ENCODE measurements at regions not wholly inside any gene's neighbourhood (a gene's known extent, or its start where the extent isn't known, plus 50 kb on each side); places are given as distances from the start of the nearest gene placed in this dataset.
"Not testable (repeated sequence)": the region's sequence is repeated elsewhere in the genome, so short reads cannot be mapped to it uniquely, and the experiment has no call there.

- 21 to 33% methylated on average over 26 to 28 of the region's 28 CpGs for WGBS, 2 donors
- Histone ChIP-seq H3K4me3 (peak overlapping the region; percentile 45 to 65 (median 52)), H3K27ac (peak overlapping the region; percentile 73 to 87 (median 84))
- not testable (repeated sequence) for H3K4me1 ChIP-seq, H3K9me3 ChIP-seq, H3K27me3 ChIP-seq, H3K36me3 ChIP-seq
- peak; percentile 29 to 74 for TF ChIP-seq POLR2A (IDR thresholded peaks at IDR 0.05)
- peak; percentile 65 to 85 for TF ChIP-seq EP300 (IDR thresholded peaks at IDR 0.05)
- peak in 2 of 5 experiments; percentile 38 to 54 for TF ChIP-seq CTCF (IDR thresholded peaks at IDR 0.05)
- DNase-seq (ENCODE audit: low spot score in 2 of 2), result peak; percentile 90 to 91
These were observed 93.7 kb upstream of the METTL14 start for GRCh38 chr4:118591339-118592046.

GRCh38 chr4:118592289-118592688 is 92.9 kb upstream of the METTL14 start:
- DNase-seq (ENCODE audit: low spot score in 2 of 2); H3K9me3 ChIP-seq; H3K4me1 ChIP-seq; H3K27me3 ChIP-seq: not testable (repeated sequence)
- peak overlapping the region; percentile 45 to 65 (median 52) for H3K4me3 ChIP-seq
- 90 to 97% methylated on average over 13 to 14 of the region's 14 CpGs for WGBS, 2 donors
- H3K27ac ChIP-seq, result peak overlapping the region in 3 of 4 donors; percentile 73 to 87 (median 85)
- peaks cover 0 to 12% (median 0%) of the 10 kb centered on the region in 3 donors for H3K36me3 ChIP-seq

DNA sequence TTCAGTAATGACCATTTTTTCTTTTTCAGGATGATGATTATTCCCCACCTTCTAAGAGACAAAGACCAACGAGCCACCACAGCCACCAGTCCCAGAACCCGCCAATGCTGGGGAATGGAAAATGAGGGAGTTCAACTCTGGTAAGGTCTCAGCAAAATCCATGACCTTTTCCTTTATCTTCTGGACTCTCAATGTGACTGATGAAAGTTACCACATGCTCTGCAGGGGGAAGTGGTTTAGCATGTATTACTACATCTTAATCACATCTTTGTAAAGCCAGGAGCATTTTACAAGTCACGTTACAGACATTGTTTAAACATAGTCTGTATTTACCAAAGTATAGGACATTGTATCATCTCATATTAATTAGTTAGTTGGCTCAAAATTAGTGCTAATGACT is 89.3 kb upstream of the METTL14 start:
- H3K4me1 ChIP-seq, H3K9me3 ChIP-seq: not testable (repeated sequence)
- 85 to 87% methylated on average over 2 to 3 of the region's 3 CpGs for WGBS, 2 donors

GRCh38 chr4:118625097-118625496 is 60.1 kb upstream of the METTL14 start:
- H3K9me3 ChIP-seq; DNase-seq (ENCODE audit: low spot score in 2 of 2); H3K36me3 ChIP-seq; H3K4me3 ChIP-seq; H3K4me1 ChIP-seq; H3K27ac ChIP-seq; H3K27me3 ChIP-seq: not testable (repeated sequence)
- WGBS, 2 donors, result 89 to 90% methylated on average over 4 of the region's 4 CpGs

More for the DNA sequence above, 89.3 kb upstream of the METTL14 start:
- peaks cover 0 to 22% (median 0%) of the 10 kb centered on the region in 3 donors for H3K36me3 ChIP-seq
- DNase-seq (ENCODE audit: low spot score in 2 of 2); H3K27me3 ChIP-seq; H3K27ac ChIP-seq; H3K4me3 ChIP-seq: not testable (repeated sequence)

- H3K4me1 ChIP-seq; DNase-seq (ENCODE audit: low spot score in 2 of 2); H3K27me3 ChIP-seq; H3K27ac ChIP-seq; H3K9me3 ChIP-seq; H3K4me3 ChIP-seq: not testable (repeated sequence)
- H3K36me3 ChIP-seq, result peaks cover 0 to 42% (median 0%) of the 10 kb centered on the region in 3 donors
- WGBS, 2 donors, result 81 to 95% methylated on average over 2 of the region's 2 CpGs
These were observed 55.5 kb upstream of the METTL14 start for GRCh38 chr4:118629697-118630096.

DNA sequence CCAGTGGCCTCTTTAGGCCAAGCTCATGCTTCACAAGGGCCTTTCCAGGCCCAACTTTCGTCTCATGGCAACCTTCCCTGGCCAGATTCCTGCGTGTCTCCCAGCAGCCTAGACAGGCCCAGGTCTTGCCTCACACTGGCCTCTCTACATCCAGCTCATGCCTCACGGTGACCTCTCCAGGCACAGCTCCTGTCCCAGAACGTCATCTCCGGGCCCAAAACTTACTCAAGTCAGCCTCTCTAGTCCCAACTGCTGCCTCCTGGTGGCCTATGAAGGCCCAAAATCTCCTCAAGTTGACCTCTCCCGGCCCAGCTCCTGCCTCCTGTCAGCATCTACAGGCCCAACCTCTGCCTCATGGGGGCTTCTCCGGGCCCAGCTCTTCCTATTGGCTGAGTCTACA is 54.3 kb upstream of the METTL14 start:
- H3K4me1 ChIP-seq; H3K9me3 ChIP-seq; H3K4me3 ChIP-seq; H3K27ac ChIP-seq; H3K27me3 ChIP-seq; DNase-seq (ENCODE audit: low spot score in 2 of 2): not testable (repeated sequence)
- 100% methylated on average over 2 of the region's 7 CpGs; no CpG with 5 or more reads in 1 of the 2 donors for WGBS, 2 donors
- H3K36me3 ChIP-seq, result peaks cover 0 to 43% (median 0%) of the 10 kb centered on the region in 3 donors

GRCh38 chr4:118631321-118632050 is 53.7 kb upstream of the METTL14 start:
- H3K4me3 ChIP-seq; H3K27ac ChIP-seq; H3K9me3 ChIP-seq; H3K4me1 ChIP-seq; DNase-seq (ENCODE audit: low spot score in 2 of 2); H3K27me3 ChIP-seq: not testable (repeated sequence)
- WGBS, 2 donors, result 89 to 91% methylated on average over 11 of the region's 11 CpGs
- H3K36me3 ChIP-seq, result peaks cover 0 to 43% (median 0%) of the 10 kb centered on the region in 3 donors

- DNase-seq (ENCODE audit: low spot score in 2 of 2); H3K4me3 ChIP-seq; H3K27ac ChIP-seq; H3K9me3 ChIP-seq; H3K27me3 ChIP-seq; H3K4me1 ChIP-seq: not testable (repeated sequence)
- peaks cover 0 to 43% (median 0%) of the 10 kb centered on the region in 3 donors for H3K36me3 ChIP-seq
- WGBS, 2 donors, result 95 to 97% methylated on average over 20 to 22 of the region's 22 CpGs
These were observed 51.7 kb upstream of the METTL14 start for GRCh38 chr4:118633476-118633875.

DNA sequence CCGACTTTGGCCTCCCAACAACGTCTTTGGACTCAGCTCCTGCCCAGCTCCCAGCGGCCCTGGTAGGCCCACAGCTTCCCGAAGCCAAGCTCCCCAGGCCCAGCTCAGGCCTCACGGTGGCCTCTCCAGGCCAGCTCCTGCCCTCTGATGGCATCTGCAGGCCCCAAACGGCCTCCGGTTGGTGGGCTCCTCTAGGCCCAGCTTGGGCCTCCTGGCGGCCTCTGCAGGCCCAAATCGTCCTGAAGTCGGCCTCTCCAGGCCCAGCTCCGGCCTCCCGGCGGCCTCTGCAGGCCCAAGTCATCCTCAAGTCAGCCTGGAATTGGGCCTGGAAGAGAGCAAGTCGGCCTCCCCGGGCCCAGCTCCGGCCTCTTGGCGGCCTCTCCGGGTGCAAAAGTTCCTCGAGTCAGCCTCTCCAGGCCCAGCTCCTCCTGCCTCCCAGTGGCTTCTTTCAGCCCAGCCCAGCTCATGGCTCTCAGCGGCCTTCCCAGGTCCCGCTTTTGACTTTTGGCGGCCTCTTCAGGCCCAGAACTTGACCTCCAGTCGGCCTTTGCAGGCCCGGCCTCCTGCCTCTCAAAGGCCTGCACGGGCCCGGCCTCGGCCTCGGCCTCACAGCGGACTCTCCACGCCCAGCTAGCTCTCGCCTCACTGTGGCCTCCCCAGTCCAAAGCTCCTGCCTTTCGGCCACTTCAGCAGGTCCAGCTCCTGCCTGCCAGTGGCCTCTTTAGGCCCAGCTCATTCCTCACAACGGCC is 50.9 kb upstream of the METTL14 start:
- not testable (repeated sequence) for H3K27me3 ChIP-seq; H3K27ac ChIP-seq; H3K4me3 ChIP-seq; H3K4me1 ChIP-seq; H3K9me3 ChIP-seq; DNase-seq (ENCODE audit: low spot score in 2 of 2)
- peaks cover 0 to 43% (median 0%) of the 10 kb centered on the region in 3 donors for H3K36me3 ChIP-seq
- WGBS, 2 donors, result 92 to 94% methylated on average over 33 of the region's 33 CpGs
